ENCODE measurements at regions not wholly inside any gene's neighbourhood (a gene's known extent, or its start where the extent isn't known, plus 50 kb on each side); places are given as distances from the start of the nearest gene placed in this dataset.

GRCh38 chr13:18993884-18994660 is 187.6 kb downstream of the TUBA3C start:
- Mint-ChIP-seq H3K27me3 (ENCODE audit: insufficient read depth, low read depth, poor library complexity) (peaks cover 20% of the 10 kb centered on the region), H3K36me3 (ENCODE audit: low read depth) (peaks cover 77% of the 10 kb centered on the region), H3K4me3 (no peak overlapping the region), H3K4me1 (no peaks in the 10 kb centered on the region; the same call in 2 of the 3 replicates), H3K9me3 (peaks cover 100% of the 10 kb centered on the region), H3K27ac (no peak overlapping the region)
- no peaks in the 10 kb centered on the region for H4K20me1 ChIP-seq (replicated peaks; ENCODE audit: insufficient read depth)
- no peaks in the 10 kb centered on the region for H3F3A ChIP-seq (replicated peaks; ENCODE audit: low read depth)
- H3K4me3 ChIP-seq = no peak overlapping the region
- no peaks in the 10 kb centered on the region for H3K9me2 ChIP-seq (ENCODE audit: insufficient read depth)
- H3K4me2 ChIP-seq = no peak overlapping the region
- DNase-seq (ENCODE audit: low spot score) (no peak), ATAC-seq (no peak)
- no peaks in the 10 kb centered on the region for H3K79me2 ChIP-seq (replicated peaks; ENCODE audit: insufficient read depth)
- H3K27me3 ChIP-seq (ENCODE audit: insufficient read depth) = no peaks in the 10 kb centered on the region
- H3K36me3 ChIP-seq (ENCODE audit: insufficient read depth) = peaks cover 4% of the 10 kb centered on the region; the same call in 1 of the 2 replicates
- no peak overlapping the region for H2AFZ ChIP-seq
- no peak overlapping the region for H3K27ac ChIP-seq (ENCODE audit: low read depth)
- H3K4me1 ChIP-seq (ENCODE audit: insufficient read depth) = no peaks in the 10 kb centered on the region
- TF ChIP-seq ZNF331 (CRISPR knock-in tag; IDR thresholded peaks at IDR 0.05; ENCODE audit: low read depth) (no peak), ZNF114 (CRISPR knock-in tag; IDR thresholded peaks at IDR 0.05) (no peak), CREB1 (CRISPR knock-in tag; IDR thresholded peaks at IDR 0.05; ENCODE audit: low read depth) (no peak), JUNB (IDR thresholded peaks at IDR 0.05; ENCODE audit: unreplicated experiment) (no peak), REST (IDR thresholded peaks at IDR 0.05; ENCODE audit: unreplicated experiment) (no peak), EZH2phosphoT487 (IDR thresholded peaks at IDR 0.05; ENCODE audit: unreplicated experiment) (no peak), ZNF462 (CRISPR knock-in tag; IDR thresholded peaks at IDR 0.05) (no peak), EZH2 (IDR thresholded peaks at IDR 0.05; ENCODE audit: low read depth, unreplicated experiment) (no peak), NANOG (IDR thresholded peaks at IDR 0.05; ENCODE audit: borderline replicate concordance) (no peak), POLR2AphosphoS5 (IDR thresholded peaks at IDR 0.05; ENCODE audit: low read depth) (no peak)

All from GM23338 (cell line).